ENCODE measurements at regions not wholly inside any gene's neighbourhood (a gene's known extent, or its start where the extent isn't known, plus 50 kb on each side); places are given as distances from the start of the nearest gene placed in this dataset.
"Not testable (repeated sequence)": the region's sequence is repeated elsewhere in the genome, so short reads cannot be mapped to it uniquely, and the experiment has no call there.

GRCh38 chr20:43404878-43405277 is 52.8 kb upstream of the SRSF6 start:
- no peak for DNase-seq

GRCh38 chr20:43400882-43401281 is 56.8 kb upstream of the SRSF6 start:
- DNase-seq, result not testable (repeated sequence)

- DNase-seq, result no peak
Measured at GRCh38 chr20:43398676-43399324, 58.9 kb upstream of the SRSF6 start.

- DNase-seq, result no peak
Measured at GRCh38 chr20:43397147-43397546, 60.5 kb upstream of the SRSF6 start.

GRCh38 chr20:43393052-43393451 is 64.6 kb upstream of the SRSF6 start:
- DNase-seq, result no peak

GRCh38 chr20:43392561-43392960 is 65.1 kb upstream of the SRSF6 start:
- no peak for DNase-seq

- no peak for DNase-seq
Measured at GRCh38 chr20:43389839-43390626, 67.7 kb upstream of the SRSF6 start.

- no peak for DNase-seq
Measured at GRCh38 chr20:43389211-43389610, 68.5 kb upstream of the SRSF6 start.

- no peak for DNase-seq
Measured at GRCh38 chr20:43388268-43389002, 69.3 kb upstream of the SRSF6 start.

- DNase-seq, result no peak
Measured at GRCh38 chr20:43387737-43388136, 70.0 kb upstream of the SRSF6 start.

- no peak for DNase-seq
Measured at GRCh38 chr20:43386878-43387277, 70.8 kb upstream of the SRSF6 start.

- DNase-seq, result no peak
Measured at GRCh38 chr20:43385914-43386313, 71.8 kb upstream of the SRSF6 start.

- DNase-seq, result no peak
Measured at GRCh38 chr20:43384101-43384940, 73.4 kb upstream of the SRSF6 start.

GRCh38 chr20:43383026-43383795 is 74.5 kb upstream of the SRSF6 start:
- no peak for DNase-seq

- DNase-seq, result not testable (repeated sequence)
Measured at GRCh38 chr20:43382135-43382534, 75.6 kb upstream of the SRSF6 start.

GRCh38 chr20:43381533-43381932 is 76.2 kb upstream of the SRSF6 start:
- not testable (repeated sequence) for DNase-seq

GRCh38 chr20:43379239-43379917 is 78.3 kb upstream of the SRSF6 start:
- DNase-seq, result no peak

GRCh38 chr20:43376831-43377230 is 80.9 kb upstream of the SRSF6 start:
- no peak for DNase-seq

- no peak for DNase-seq
Measured at GRCh38 chr20:43375591-43375990, 82.1 kb upstream of the SRSF6 start.

GRCh38 chr20:43372051-43372450 is 85.6 kb upstream of the SRSF6 start:
- DNase-seq, result no peak

GRCh38 chr20:43365691-43366090 is 92.0 kb upstream of the SRSF6 start:
- DNase-seq, result no peak

All from NCI-H1417 (cell line).